ENCODE measurements at regions not wholly inside any gene's neighbourhood (a gene's known extent, or its start where the extent isn't known, plus 50 kb on each side); places are given as distances from the start of the nearest gene placed in this dataset.

GRCh38 chr5:5564898-5565297 is 142.4 kb downstream of the ICE1 start:
- TF ChIP-seq CTCF (conservative IDR thresholded peaks at IDR 0.05; ENCODE audit: low read depth, low read length) (no peak), EZH2 (IDR thresholded peaks at IDR 0.05; ENCODE audit: low read length, unreplicated experiment) (no peak), EZH2phosphoT487 (IDR thresholded peaks at IDR 0.05; ENCODE audit: borderline replicate concordance, low read length) (no peak)

Data from PC-3 (cell line).